H1 (cell line): ENCODE measurements at regions not wholly inside any gene's neighbourhood (a gene's known extent, or its start where the extent isn't known, plus 50 kb on each side); places are given as distances from the start of the nearest gene placed in this dataset.

Source experiments
- CHD7 ChIP-seq: fragments of 300-600 bp; sonication (generic); IDR thresholded peaks from 2 replicates; pipeline ENCODE4 v1.7.1; 2012; ENCODE audit warnings: low read length, moderate library complexity, mild to moderate bottlenecking, inconsistent platforms; ENCODE audit not compliant: insufficient replicate concordance

GRCh38 chr4:182101618-182102017 is 141.6 kb upstream of the TENM3 start (continued):
- TF ChIP-seq CHD7 = no peak
